Uterus (tissue), 3 donors: ENCODE measurements at regions not wholly inside any gene's neighbourhood (a gene's known extent, or its start where the extent isn't known, plus 50 kb on each side); places are given as distances from the start of the nearest gene placed in this dataset.

Source experiments
- DNase-seq, 2 donors: peaks; one replicate each; pipeline ENCODE4 v3.0.0-alpha.2; 2019 to 2020
- H3K27ac ChIP-seq, 2 donors: fragments of 200-600 bp; sonication (generic); 1 replicate in 1 of 2; 2 replicates in 1 of 2; pipeline ENCODE4 v1.5.1; 2016 to 2018
- H3K27me3 ChIP-seq, 2 donors: fragments of 200-600 bp; sonication (generic); one replicate each; pipeline ENCODE4 v1.5.1; 2018 to 2019; ENCODE audit warnings: control low read depth in 1 of 2
- H3K36me3 ChIP-seq, 2 donors: fragments of 200-600 bp; sonication (generic); one replicate each; pipeline ENCODE4 v1.5.1; 2019; ENCODE audit warnings: control low read depth in 1 of 2
- H3K4me1 ChIP-seq, 2 donors: fragments of 200-600 bp; sonication (generic); one replicate each; pipeline ENCODE4 v1.5.1; 2018 to 2019; ENCODE audit warnings: control low read depth in 1 of 2
- H3K4me3 ChIP-seq, 2 donors: fragments of 200-600 bp; sonication (generic); 1 replicate in 1 of 2; 2 replicates in 1 of 2; pipeline ENCODE4 v1.5.1; 2018 to 2019; ENCODE audit warnings: mild to moderate bottlenecking in 1 of 2
- H3K9me3 ChIP-seq, 2 donors: fragments of 200-600 bp; sonication (generic); one replicate each; pipeline ENCODE4 v1.5.1; 2019; ENCODE audit warnings: control low read depth in 1 of 2
- CTCF ChIP-seq, 4 experiments: fragments of 200-600 bp in 2 of 4; fragments of 450-650 bp in 2 of 4; sonication (generic) in 2 of 4; IDR thresholded peaks; one replicate each; pipeline ENCODE4 v1.5.1; 2016 to 2019; ENCODE audit warnings: antibody characterized with exemption in 4 of 4, mild to moderate bottlenecking in 2 of 4, moderate library complexity in 1 of 4
- POLR2A ChIP-seq, 2 donors: fragments of 450-650 bp; IDR thresholded peaks; one replicate each; pipeline ENCODE4 v1.6.1; 2016; ENCODE audit warnings: antibody characterized with exemption in 2 of 2, mild to moderate bottlenecking in 1 of 2, moderate library complexity in 1 of 2
- intact Hi-C: fragments of 100-400 bp; cut with DNase I; formaldehyde crosslinking; loops from one replicate; pipeline ENCODE4 v1.15.1; 2023; ENCODE audit warnings: low total_unique reads
- donor health status: DM: yes; HTN: yes; CAD: no.

- no peaks in the 10 kb centered on the region for H3K27me3 ChIP-seq
- H3K27ac ChIP-seq = no peak overlapping the region
- no peaks in the 10 kb centered on the region for H3K36me3 ChIP-seq
- H3K4me1 ChIP-seq = no peaks in the 10 kb centered on the region
- intact Hi-C loops = no loop called here
- TF ChIP-seq CTCF (IDR thresholded peaks at IDR 0.05) (no peak), POLR2A (IDR thresholded peaks at IDR 0.05) (no peak)
- H3K4me3 ChIP-seq = no peak overlapping the region
- no peaks in the 10 kb centered on the region for H3K9me3 ChIP-seq
- DNase-seq = no peak
Measured at GRCh38 chr2:182521453-182522404, 94.9 kb upstream of the PDE1A start.

GRCh38 chr2:182522405-182522896 lies 95.6 kb upstream of the PDE1A start:
- Histone ChIP-seq H3K36me3 (no peaks in the 10 kb centered on the region), H3K27ac (no peak overlapping the region), H3K4me1 (no peaks in the 10 kb centered on the region), H3K9me3 (no peaks in the 10 kb centered on the region), H3K4me3 (no peak overlapping the region), H3K27me3 (no peaks in the 10 kb centered on the region)
- TF ChIP-seq CTCF (IDR thresholded peaks at IDR 0.05) = no peak
- TF ChIP-seq POLR2A (IDR thresholded peaks at IDR 0.05) = no peak
- DNase-seq = no peak
- intact Hi-C loops = no loop called here

GRCh38 chr2:182522972-182523473 lies 96.2 kb upstream of the PDE1A start:
- H3K27ac ChIP-seq = no peak overlapping the region
- H3K9me3 ChIP-seq = no peaks in the 10 kb centered on the region
- intact Hi-C loops = no loop called here
- no peak for DNase-seq
- H3K4me1 ChIP-seq = no peaks in the 10 kb centered on the region
- H3K27me3 ChIP-seq = no peaks in the 10 kb centered on the region
- no peaks in the 10 kb centered on the region for H3K36me3 ChIP-seq
- no peak for TF ChIP-seq POLR2A (IDR thresholded peaks at IDR 0.05)
- no peak for TF ChIP-seq CTCF (IDR thresholded peaks at IDR 0.05)
- peak overlapping the region in 1 of 2 donors; percentile 15 for H3K4me3 ChIP-seq

- DNase-seq = no peak
- no peak overlapping the region for H3K27ac ChIP-seq
- intact Hi-C loops = no loop called here
- H3K4me3 ChIP-seq = no peak overlapping the region
- no peaks in the 10 kb centered on the region for H3K36me3 ChIP-seq
- TF ChIP-seq CTCF (IDR thresholded peaks at IDR 0.05) (no peak), POLR2A (IDR thresholded peaks at IDR 0.05) (no peak)
- no peaks in the 10 kb centered on the region for H3K9me3 ChIP-seq
- no peaks in the 10 kb centered on the region for H3K27me3 ChIP-seq
- no peaks in the 10 kb centered on the region for H3K4me1 ChIP-seq
Measured at GRCh38 chr2:182530636-182531035, 103.8 kb upstream of the PDE1A start.

- H3K36me3 ChIP-seq = no peaks in the 10 kb centered on the region
- intact Hi-C loops = no loop called here
- TF ChIP-seq CTCF (IDR thresholded peaks at IDR 0.05) (no peak), POLR2A (IDR thresholded peaks at IDR 0.05) (no peak)
- no peak overlapping the region for H3K4me3 ChIP-seq
- H3K4me1 ChIP-seq = no peaks in the 10 kb centered on the region
- no peaks in the 10 kb centered on the region for H3K9me3 ChIP-seq
- DNase-seq = no peak
- no peak overlapping the region for H3K27ac ChIP-seq
- H3K27me3 ChIP-seq = no peaks in the 10 kb centered on the region
Measured at GRCh38 chr2:182540252-182540651, 113.4 kb upstream of the PDE1A start.
